Adrenal gland (tissue), 9 donors: ENCODE measurements at regions not wholly inside any gene's neighbourhood (a gene's known extent, or its start where the extent isn't known, plus 50 kb on each side); places are given as distances from the start of the nearest gene placed in this dataset.

Source experiments
- DNase-seq, 7 donors: peaks; one replicate each; pipeline ENCODE4 v3.0.0-alpha.2; 2019 to 2020
- H3K27ac ChIP-seq, 5 donors: fragments of 200-600 bp; sonication (generic) in 4 of 5; 1 replicate in 3 of 5; 2 replicates in 2 of 5; pipeline versions ENCODE4 v1.5.1 to v1.8.0; 2016 to 2020; ENCODE audit warnings: mild to moderate bottlenecking in 1 of 5
- H3K27me3 ChIP-seq: fragments of 200-600 bp; 2 replicates; pipeline ENCODE4 v1.8.0; 2021
- H3K36me3 ChIP-seq, 2 donors: fragments of 200-600 bp; replicated peaks in 1 of 2; 1 replicate in 1 of 2; 2 replicates in 1 of 2; pipeline versions ENCODE4 v1.5.1 to v1.8.0; 2018 to 2022
- H3K4me1 ChIP-seq, 2 donors: fragments of 200-600 bp; replicated peaks in 1 of 2; 1 replicate in 1 of 2; 2 replicates in 1 of 2; pipeline versions ENCODE4 v1.5.1 to v1.8.0; 2018 to 2021
- H3K4me3 ChIP-seq, 4 donors: fragments of 200-600 bp; sonication (generic) in 3 of 4; one replicate each; pipeline ENCODE4 v1.5.1; 2016 to 2018
- H3K9me3 ChIP-seq, 3 donors: fragments of 200-600 bp; sonication (generic) in 1 of 3; replicated peaks in 1 of 3; 1 replicate in 2 of 3; 2 replicates in 1 of 3; pipeline versions ENCODE4 v1.5.1 to v1.8.0; 2016 to 2021
- POLR2A ChIP-seq, 2 donors: fragments of 450-650 bp; IDR thresholded peaks; one replicate each; pipeline ENCODE4 v1.6.1; 2017; ENCODE audit warnings: antibody characterized with exemption in 2 of 2, mild to moderate bottlenecking in 2 of 2, moderate library complexity in 1 of 2
- WGBS, 4 donors: extraction: QIAGEN DNeasy Blood & Tissue Kit in 2 of 4; methylation state at CpG; one replicate each; pipeline versions ENCODE4 v1.1.5 to v1.1.7; 2013 to 2017; 5-methylcytosine and 5-hydroxymethylcytosine counted together
- intact Hi-C, 2 donors: fragments of 100-400 bp; cut with DNase I; formaldehyde crosslinking; loops; one replicate each; pipeline versions ENCODE4 v1.14.1 to v1.15.0; 2022 to 2023
- TF ChIP-seq, protein P1 (sequence below), 6 experiments: fragments of 450-650 bp in 4 of 6; fragments of 200-600 bp in 2 of 6; sonication (generic) in 1 of 6; IDR thresholded peaks; 1 replicate in 5 of 6; 2 replicates in 1 of 6; pipeline versions ENCODE4 v1.5.1 to v1.8.0; 2016 to 2021; ENCODE audit warnings: antibody characterized with exemption in 6 of 6, mild to moderate bottlenecking in 2 of 6, moderate library complexity in 1 of 6
- donor health status: healthy with polysubstance abuse.
- donor health status: Bipolar disorder and iron deficiency.
- donor health status: DM: yes; HTN: yes; CAD: no.
- donor health status: DM: no; HTN: no; CAD: no.
- donor health status: DM: no; HTN: no; CAD: no.

GRCh38 chrY:19011605-19012090 lies 238.1 kb upstream of the HSFY2 start:
- intact Hi-C loops: no loop called here
- Histone ChIP-seq H3K27me3 (no peaks in the 10 kb centered on the region), H3K4me3 (no peak overlapping the region), H3K36me3 (no peaks in the 10 kb centered on the region), H3K9me3 (no peaks in the 10 kb centered on the region), H3K27ac (no peak overlapping the region), H3K4me1 (no peaks in the 10 kb centered on the region)
- TF ChIP-seq, protein P1, sequence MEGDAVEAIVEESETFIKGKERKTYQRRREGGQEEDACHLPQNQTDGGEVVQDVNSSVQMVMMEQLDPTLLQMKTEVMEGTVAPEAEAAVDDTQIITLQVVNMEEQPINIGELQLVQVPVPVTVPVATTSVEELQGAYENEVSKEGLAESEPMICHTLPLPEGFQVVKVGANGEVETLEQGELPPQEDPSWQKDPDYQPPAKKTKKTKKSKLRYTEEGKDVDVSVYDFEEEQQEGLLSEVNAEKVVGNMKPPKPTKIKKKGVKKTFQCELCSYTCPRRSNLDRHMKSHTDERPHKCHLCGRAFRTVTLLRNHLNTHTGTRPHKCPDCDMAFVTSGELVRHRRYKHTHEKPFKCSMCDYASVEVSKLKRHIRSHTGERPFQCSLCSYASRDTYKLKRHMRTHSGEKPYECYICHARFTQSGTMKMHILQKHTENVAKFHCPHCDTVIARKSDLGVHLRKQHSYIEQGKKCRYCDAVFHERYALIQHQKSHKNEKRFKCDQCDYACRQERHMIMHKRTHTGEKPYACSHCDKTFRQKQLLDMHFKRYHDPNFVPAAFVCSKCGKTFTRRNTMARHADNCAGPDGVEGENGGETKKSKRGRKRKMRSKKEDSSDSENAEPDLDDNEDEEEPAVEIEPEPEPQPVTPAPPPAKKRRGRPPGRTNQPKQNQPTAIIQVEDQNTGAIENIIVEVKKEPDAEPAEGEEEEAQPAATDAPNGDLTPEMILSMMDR (IDR thresholded peaks at IDR 0.05): no peak
- TF ChIP-seq POLR2A (IDR thresholded peaks at IDR 0.05): no peak
- WGBS, 4 donors: 48 to 66% methylated on average over 3 of the region's 3 CpGs; no CpG with 5 or more reads in 2 of the 4 donors
- DNase-seq: no peak

GRCh38 chrY:19006234-19006633 lies 232.7 kb upstream of the HSFY2 start:
- 96% methylated on average over 2 of the region's 2 CpGs; no CpG with 5 or more reads in 2 of the 4 donors for WGBS, 4 donors
- TF ChIP-seq, protein P1 (IDR thresholded peaks at IDR 0.05): no peak
- no peak for TF ChIP-seq POLR2A (IDR thresholded peaks at IDR 0.05)
- intact Hi-C loops: no loop called here

DNA sequence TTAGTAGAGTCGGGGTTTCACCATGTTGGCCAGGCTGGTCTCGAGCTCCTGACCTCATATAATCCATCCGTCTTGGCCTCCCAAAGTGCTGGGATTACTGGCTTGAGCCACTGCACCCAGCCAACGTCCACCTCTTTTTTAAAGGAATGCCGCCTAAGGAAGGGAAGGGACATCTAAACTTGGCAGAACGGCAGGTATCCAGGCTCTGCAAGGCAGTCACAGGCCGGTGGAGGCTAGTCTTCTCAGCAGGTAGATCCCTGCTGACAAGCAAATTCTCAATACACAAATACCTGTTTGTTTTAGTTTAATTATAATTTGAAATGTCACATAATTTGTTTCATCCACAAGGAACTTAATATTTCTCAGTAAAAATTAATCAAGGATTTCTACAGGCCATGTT lies 232.0 kb upstream of the HSFY2 start:
- no peaks in the 10 kb centered on the region for H3K9me3 ChIP-seq
- 91 to 95% methylated on average over 7 of the region's 7 CpGs; no CpG with 5 or more reads in 2 of the 4 donors for WGBS, 4 donors
- H3K4me1 ChIP-seq: no peaks in the 10 kb centered on the region
- TF ChIP-seq, protein P1 (IDR thresholded peaks at IDR 0.05): no peak
- no peak for TF ChIP-seq POLR2A (IDR thresholded peaks at IDR 0.05)
- H3K27ac ChIP-seq: no peak overlapping the region
- H3K27me3 ChIP-seq: no peaks in the 10 kb centered on the region
- intact Hi-C loops: no loop called here
- DNase-seq: no peak
- H3K4me3 ChIP-seq: no peak overlapping the region
- H3K36me3 ChIP-seq: no peaks in the 10 kb centered on the region

More at GRCh38 chrY:19006234-19006633, 232.7 kb upstream of the HSFY2 start:
- Histone ChIP-seq H3K27ac (no peak overlapping the region), H3K36me3 (no peaks in the 10 kb centered on the region), H3K4me3 (no peak overlapping the region), H3K4me1 (no peaks in the 10 kb centered on the region), H3K9me3 (no peaks in the 10 kb centered on the region), H3K27me3 (no peaks in the 10 kb centered on the region)
- DNase-seq: no peak

DNA sequence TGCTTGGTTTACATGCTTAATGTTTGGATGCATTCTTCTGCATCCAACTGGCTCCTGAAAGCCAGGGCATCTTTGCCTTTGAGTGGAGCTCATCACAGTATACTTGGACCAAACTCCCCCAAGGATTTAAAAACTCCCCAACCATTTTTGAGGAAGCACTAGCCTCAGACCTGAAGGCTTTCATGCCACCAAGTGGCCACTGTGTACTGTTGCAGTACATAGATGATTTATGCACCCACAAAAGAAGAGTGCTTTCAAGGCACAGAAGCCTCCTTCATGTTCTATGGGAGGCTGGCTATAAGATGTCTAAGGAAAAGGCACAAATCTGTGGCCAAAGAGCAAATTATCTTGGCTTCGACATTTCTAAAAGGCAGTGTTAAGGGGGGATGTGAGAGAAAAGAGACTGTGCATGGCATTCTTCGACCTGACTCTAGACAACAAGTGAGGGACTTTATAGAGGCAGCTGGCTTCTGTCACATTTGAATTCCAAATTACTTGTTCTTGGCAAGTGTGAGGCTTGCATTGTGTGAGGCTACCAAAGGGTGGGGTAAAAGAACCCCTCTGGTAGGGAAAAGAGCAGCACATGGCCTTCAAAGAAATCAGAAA lies 224.2 kb upstream of the HSFY2 start:
- Histone ChIP-seq H3K4me3 (no peak overlapping the region), H3K27me3 (no peaks in the 10 kb centered on the region), H3K27ac (no peak overlapping the region), H3K36me3 (no peaks in the 10 kb centered on the region), H3K9me3 (no peaks in the 10 kb centered on the region), H3K4me1 (no peaks in the 10 kb centered on the region)
- intact Hi-C loops: no loop called here
- DNase-seq: no peak
- WGBS, 4 donors: 80 to 88% methylated on average over 2 of the region's 2 CpGs; no CpG with 5 or more reads in 2 of the 4 donors
- no peak for TF ChIP-seq POLR2A (IDR thresholded peaks at IDR 0.05)
- TF ChIP-seq, protein P1 (IDR thresholded peaks at IDR 0.05): peak in 1 of 6 experiments; percentile 15
